D721Med (cell line): ENCODE measurements at regions not wholly inside any gene's neighbourhood (a gene's known extent, or its start where the extent isn't known, plus 50 kb on each side); places are given as distances from the start of the nearest gene placed in this dataset.
"Not testable (repeated sequence)": the region's sequence is repeated elsewhere in the genome, so short reads cannot be mapped to it uniquely, and the experiment has no call there.

Source experiments
- DNase-seq: peaks from one replicate; pipeline ENCODE4 v3.0.0; 2011; ENCODE audit warnings: low spot score; ENCODE audit not compliant: insufficient read length
- FAIRE-seq: peaks from 2 replicates; lab custom pipeline; 2011; peaks lifted over from hg19 to GRCh38; lab: Jason Lieb, UNC
- TF ChIP-seq, protein P1 (sequence below): IDR thresholded peaks from 2 replicates; pipeline ENCODE4 v1.5.1; 2012; ENCODE audit warnings: mild to moderate bottlenecking, control low read depth; ENCODE audit not compliant: insufficient read depth; ENCODE audit errors: missing control alignments

DNA sequence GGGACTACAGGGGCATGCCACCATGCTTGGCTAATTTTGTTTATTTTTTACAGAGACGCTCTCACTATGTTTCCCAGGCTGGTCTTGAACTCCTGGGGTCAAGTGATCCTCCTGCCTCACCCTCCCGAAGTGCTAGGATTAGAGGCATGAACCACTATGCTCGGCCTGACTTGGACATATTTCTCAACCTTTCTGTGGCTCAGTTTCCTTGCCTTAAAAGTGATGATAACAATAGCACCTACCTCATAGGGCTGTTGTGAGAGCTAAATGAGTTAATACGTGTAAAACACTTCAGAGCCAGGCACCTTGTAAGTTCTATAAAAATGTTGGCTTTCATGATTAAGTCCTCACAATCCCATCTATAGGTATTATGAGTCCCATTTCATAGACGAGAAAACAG lies 89.2 kb upstream of the METAP2 start:
- DNase-seq = no peak
- TF ChIP-seq, protein P1, sequence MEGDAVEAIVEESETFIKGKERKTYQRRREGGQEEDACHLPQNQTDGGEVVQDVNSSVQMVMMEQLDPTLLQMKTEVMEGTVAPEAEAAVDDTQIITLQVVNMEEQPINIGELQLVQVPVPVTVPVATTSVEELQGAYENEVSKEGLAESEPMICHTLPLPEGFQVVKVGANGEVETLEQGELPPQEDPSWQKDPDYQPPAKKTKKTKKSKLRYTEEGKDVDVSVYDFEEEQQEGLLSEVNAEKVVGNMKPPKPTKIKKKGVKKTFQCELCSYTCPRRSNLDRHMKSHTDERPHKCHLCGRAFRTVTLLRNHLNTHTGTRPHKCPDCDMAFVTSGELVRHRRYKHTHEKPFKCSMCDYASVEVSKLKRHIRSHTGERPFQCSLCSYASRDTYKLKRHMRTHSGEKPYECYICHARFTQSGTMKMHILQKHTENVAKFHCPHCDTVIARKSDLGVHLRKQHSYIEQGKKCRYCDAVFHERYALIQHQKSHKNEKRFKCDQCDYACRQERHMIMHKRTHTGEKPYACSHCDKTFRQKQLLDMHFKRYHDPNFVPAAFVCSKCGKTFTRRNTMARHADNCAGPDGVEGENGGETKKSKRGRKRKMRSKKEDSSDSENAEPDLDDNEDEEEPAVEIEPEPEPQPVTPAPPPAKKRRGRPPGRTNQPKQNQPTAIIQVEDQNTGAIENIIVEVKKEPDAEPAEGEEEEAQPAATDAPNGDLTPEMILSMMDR = no peak
- no peak for FAIRE-seq

DNA sequence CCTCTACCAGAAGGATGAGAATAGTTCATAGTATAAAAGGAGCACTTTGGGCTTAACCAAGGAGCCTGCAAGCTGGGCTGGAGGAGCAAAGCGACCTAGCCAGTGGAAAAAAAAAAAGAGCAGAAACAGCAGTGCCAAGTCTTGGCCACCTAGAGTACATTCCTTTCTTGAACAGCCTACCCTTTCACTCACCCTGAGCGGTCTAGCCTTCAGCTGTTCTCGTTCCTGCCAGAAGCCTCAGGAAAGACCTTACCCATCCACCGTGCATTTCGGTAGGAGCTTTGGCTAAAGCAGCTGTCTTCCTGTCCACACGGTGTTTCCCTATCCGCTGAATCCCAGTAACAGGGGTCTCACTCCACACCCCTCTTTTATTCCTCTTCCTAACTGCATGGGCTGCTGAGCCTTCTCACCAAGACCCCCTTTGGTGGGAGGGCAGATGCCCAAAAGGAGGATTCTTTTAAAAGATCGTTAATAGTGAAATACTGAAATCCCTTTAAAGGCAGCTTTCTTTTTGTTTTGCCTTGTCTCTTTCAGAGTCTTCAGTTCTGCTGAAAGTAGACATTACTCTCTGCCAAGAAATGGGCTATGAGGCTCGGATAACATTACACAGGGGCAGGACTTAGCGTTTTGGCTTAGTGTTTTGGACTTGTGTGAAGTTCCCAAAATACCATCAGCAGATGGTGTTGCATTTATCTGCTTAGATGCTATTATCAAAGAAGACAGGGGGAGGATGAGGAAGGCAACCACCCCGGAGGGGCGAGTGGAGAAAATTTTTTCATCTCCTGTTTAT lies 88.5 kb upstream of the METAP2 start:
- no peak for DNase-seq
- FAIRE-seq = peak; percentile 35
- TF ChIP-seq, protein P1 = no peak

DNA sequence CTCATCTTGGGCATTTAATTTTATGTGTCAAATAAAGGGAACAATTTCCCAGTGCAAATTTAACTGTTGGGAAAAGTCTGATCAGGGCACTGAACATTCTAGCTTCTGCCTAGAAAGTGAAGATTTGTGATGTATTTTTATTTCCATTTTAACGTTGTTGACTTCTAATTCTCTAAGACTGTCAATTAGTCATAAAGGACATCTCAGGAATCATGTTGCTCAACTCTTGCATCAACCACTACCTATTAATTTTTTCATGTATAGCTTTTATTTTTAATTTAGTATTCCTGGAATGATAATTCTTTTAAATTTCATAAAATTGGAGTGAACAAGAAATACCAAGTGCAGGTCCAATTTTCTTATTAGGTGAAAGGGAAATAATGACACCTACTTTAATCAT lies 87.9 kb upstream of the METAP2 start:
- FAIRE-seq (no peak), DNase-seq (no peak)
- TF ChIP-seq, protein P1 = no peak

DNA sequence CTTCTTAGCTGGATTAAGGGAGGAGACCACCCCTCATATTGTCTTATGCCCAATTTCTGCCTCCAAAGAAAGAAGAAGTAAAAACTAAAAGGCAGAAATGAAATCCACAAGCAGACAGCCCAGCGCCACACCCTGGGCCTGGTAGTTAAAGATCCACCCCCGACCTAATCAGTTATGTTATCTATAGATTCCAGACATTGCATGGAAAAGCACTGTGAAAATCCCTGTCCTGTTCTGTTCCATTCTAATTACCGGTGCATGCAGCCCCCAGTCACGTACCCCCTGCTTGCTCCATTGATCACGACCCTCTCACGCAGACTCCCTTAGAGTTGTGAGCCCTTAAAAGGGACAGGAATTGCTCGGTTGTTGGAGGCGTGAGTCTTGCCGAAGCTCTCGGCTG lies 85.7 kb upstream of the METAP2 start:
- FAIRE-seq = not testable (repeated sequence)

DNA sequence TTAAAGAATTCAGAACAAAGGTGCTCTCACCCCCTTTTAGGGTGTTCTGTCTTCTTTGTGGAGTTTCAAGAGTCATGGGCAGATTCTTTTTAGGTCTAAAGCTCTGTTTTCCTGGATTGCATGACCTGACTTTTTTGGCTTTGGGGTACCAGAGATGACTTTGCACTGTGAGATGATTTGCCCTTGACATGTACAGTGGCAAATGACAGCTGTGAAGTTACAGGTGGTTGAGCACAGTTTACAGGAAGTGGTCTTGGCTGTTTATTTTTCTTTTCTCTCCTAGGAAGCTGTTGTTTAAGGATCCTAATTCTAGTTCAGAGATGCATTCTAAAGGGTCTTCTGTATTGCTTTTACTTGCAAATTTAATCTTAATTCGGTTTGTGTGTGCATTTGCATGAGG lies 83.8 kb upstream of the METAP2 start:
- FAIRE-seq = no peak

More for the DNA sequence above, 85.7 kb upstream of the METAP2 start:
- DNase-seq = not testable (repeated sequence)

DNA sequence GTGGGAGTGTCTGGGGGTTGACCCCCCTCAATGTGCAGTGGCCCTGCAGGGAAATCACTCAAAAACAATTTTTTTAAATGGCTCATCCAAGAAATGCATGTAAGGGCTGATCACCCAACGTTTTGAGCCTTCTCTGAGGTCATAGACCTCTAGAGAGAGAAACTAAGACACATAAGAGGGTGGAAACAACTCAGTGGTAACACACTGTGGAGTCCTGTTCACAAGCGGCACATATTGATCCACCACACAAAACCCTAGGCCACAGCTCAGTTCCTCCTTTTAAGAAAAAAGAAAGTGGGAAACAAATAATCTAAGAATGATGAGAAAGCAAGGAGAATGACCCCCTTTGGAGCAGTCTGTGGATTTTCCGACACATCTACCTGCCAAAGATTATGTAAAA lies 83.0 kb upstream of the METAP2 start:
- TF ChIP-seq, protein P1 = no peak
- FAIRE-seq = no peak
- no peak for DNase-seq

More for the DNA sequence above, 83.8 kb upstream of the METAP2 start:
- DNase-seq = no peak
- TF ChIP-seq, protein P1 = no peak

DNA sequence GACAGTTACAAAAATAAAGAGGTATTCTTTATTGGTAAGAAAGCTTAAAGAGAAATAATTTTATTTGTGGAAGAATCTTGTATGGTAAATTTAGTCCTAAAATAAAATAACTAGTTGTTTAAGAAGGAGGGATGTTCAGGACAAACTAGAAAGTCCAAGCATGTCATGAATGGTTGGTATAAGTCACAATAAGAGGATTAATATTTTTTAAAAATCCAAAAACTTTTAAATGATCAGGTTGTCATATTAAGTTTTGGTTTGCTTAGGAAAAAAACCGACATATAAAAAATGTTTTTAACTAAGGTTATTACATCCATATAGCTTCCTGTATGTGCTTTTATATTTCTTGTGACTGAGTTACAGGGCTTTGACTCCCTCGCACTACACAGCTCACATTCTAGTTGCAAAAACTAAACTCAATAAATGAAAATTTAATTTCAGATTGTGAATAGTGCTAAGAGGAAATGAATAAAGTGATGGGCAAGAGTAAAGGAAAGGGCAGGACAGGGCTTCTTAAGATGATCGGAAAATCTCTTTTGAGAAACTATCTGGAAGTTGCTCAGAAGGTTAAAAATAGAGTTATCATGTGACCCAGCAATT lies 80.7 kb upstream of the METAP2 start:
- TF ChIP-seq, protein P1 = no peak
- no peak for DNase-seq
- no peak for FAIRE-seq
